ENCODE measurements at regions not wholly inside any gene's neighbourhood (a gene's known extent, or its start where the extent isn't known, plus 50 kb on each side); places are given as distances from the start of the nearest gene placed in this dataset.

DNA sequence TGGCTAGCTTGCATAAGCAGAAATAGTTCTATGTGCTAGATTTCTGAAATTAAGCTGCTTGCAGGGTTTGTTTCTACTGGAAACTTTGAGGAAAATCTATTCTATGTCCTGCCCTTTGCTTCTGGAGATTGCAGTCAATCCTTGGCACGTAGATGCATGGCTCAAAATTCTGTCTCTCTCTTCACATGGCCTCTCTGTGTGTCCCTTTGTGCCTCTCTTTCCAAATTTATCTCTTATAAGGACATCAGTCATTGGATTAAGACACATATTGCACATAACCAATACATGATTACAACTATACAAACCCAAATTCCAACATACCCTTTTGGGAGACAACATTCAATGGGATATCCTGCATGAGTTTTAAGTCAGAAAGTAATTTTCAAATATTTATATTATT, 744.3 kb upstream of the CTNND2 start:
- TF ChIP-seq ZFP30 (CRISPR knock-in tag; IDR thresholded peaks at IDR 0.05) (no peak), RARB (CRISPR knock-in tag; IDR thresholded peaks at IDR 0.05) (no peak), ESRRG (CRISPR knock-in tag; IDR thresholded peaks at IDR 0.05) (no peak)
- TF ChIP-seq, protein P1, sequence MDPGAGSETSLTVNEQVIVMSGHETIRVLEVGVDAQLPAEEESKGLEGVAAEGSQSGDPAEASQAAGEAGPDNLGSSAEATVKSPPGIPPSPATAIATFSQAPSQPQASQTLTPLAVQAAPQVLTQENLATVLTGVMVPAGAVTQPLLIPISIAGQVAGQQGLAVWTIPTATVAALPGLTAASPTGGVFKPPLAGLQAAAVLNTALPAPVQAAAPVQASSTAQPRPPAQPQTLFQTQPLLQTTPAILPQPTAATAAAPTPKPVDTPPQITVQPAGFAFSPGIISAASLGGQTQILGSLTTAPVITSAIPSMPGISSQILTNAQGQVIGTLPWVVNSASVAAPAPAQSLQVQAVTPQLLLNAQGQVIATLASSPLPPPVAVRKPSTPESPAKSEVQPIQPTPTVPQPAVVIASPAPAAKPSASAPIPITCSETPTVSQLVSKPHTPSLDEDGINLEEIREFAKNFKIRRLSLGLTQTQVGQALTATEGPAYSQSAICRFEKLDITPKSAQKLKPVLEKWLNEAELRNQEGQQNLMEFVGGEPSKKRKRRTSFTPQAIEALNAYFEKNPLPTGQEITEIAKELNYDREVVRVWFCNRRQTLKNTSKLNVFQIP (CRISPR knock-in tag; IDR thresholded peaks at IDR 0.05; ENCODE audit: borderline replicate concordance, low read depth) = no peak
- ATAC-seq = no peak

DNA sequence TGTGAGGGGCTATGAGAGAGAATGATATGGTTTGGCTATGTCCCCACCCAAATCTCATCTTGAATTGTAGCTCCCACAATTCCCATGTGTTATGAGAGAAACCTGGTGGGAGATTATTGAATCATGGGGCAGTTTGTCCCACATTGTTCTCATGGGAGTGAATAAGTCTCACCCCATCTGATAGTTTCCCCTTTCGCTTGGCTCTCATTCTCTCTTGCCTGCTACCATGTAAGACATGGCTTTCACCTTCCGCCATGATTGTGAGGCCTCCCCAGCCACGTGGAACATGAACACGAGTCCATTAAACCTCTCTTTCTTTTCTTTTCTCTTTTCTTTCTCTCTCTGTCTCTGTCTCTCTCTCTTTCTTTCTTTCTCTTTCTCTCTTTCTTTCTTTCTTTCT, 743.4 kb upstream of the CTNND2 start:
- no peak for TF ChIP-seq BACH2 (CRISPR knock-in tag; IDR thresholded peaks at IDR 0.05; ENCODE audit: borderline replicate concordance)
- TF ChIP-seq TOX (CRISPR knock-in tag; IDR thresholded peaks at IDR 0.05; ENCODE audit: borderline replicate concordance) = no peak
- no peak for TF ChIP-seq ARNTL (CRISPR knock-in tag; IDR thresholded peaks at IDR 0.05; ENCODE audit: borderline replicate concordance, low read depth)
- no peak for TF ChIP-seq ZNF8 (CRISPR knock-in tag; IDR thresholded peaks at IDR 0.05)
- TF ChIP-seq ZNF565 (CRISPR knock-in tag; conservative IDR thresholded peaks at IDR 0.05; ENCODE audit: low read depth) = no peak
- TF ChIP-seq ZFP30 (CRISPR knock-in tag; IDR thresholded peaks at IDR 0.05) = no peak
- ATAC-seq = no peak

DNA sequence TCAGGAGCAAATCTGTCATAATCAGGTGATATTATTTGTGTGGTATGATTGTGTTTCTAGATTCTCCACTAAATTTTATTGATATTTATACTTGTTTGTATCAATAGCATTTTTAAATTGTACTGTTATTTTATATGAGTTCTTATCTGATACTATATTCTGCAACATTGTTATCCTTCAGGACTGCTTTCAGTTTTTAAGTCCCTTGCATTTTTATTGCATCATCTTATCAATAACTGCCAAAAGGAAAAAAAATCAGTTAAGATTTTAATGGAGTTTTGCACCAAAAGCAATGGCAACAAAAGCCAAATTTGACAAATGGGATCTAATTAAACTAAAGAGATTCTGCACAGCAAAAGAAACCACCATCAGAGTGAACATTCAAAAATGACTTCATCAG, 741.3 kb upstream of the CTNND2 start:
- ATAC-seq = no peak
- TF ChIP-seq BACH2 (CRISPR knock-in tag; IDR thresholded peaks at IDR 0.05; ENCODE audit: borderline replicate concordance) (no peak), TCF4 (CRISPR knock-in tag; IDR thresholded peaks at IDR 0.05; ENCODE audit: borderline replicate concordance) (no peak), ARNTL (CRISPR knock-in tag; IDR thresholded peaks at IDR 0.05; ENCODE audit: borderline replicate concordance, low read depth) (no peak), ZC3H10 (CRISPR knock-in tag; IDR thresholded peaks at IDR 0.05) (no peak), OSR1 (CRISPR knock-in tag; IDR thresholded peaks at IDR 0.05) (no peak), PPARA (CRISPR knock-in tag; IDR thresholded peaks at IDR 0.05; ENCODE audit: borderline replicate concordance) (no peak), ZNF8 (CRISPR knock-in tag; IDR thresholded peaks at IDR 0.05) (no peak), RARB (CRISPR knock-in tag; IDR thresholded peaks at IDR 0.05) (no peak), ZFP3 (CRISPR knock-in tag; IDR thresholded peaks at IDR 0.05) (no peak), ISL1 (CRISPR knock-in tag; IDR thresholded peaks at IDR 0.05) (no peak), ESRRG (CRISPR knock-in tag; IDR thresholded peaks at IDR 0.05) (no peak), TOX (CRISPR knock-in tag; IDR thresholded peaks at IDR 0.05; ENCODE audit: borderline replicate concordance) (no peak)
- TF ChIP-seq, protein P2, sequence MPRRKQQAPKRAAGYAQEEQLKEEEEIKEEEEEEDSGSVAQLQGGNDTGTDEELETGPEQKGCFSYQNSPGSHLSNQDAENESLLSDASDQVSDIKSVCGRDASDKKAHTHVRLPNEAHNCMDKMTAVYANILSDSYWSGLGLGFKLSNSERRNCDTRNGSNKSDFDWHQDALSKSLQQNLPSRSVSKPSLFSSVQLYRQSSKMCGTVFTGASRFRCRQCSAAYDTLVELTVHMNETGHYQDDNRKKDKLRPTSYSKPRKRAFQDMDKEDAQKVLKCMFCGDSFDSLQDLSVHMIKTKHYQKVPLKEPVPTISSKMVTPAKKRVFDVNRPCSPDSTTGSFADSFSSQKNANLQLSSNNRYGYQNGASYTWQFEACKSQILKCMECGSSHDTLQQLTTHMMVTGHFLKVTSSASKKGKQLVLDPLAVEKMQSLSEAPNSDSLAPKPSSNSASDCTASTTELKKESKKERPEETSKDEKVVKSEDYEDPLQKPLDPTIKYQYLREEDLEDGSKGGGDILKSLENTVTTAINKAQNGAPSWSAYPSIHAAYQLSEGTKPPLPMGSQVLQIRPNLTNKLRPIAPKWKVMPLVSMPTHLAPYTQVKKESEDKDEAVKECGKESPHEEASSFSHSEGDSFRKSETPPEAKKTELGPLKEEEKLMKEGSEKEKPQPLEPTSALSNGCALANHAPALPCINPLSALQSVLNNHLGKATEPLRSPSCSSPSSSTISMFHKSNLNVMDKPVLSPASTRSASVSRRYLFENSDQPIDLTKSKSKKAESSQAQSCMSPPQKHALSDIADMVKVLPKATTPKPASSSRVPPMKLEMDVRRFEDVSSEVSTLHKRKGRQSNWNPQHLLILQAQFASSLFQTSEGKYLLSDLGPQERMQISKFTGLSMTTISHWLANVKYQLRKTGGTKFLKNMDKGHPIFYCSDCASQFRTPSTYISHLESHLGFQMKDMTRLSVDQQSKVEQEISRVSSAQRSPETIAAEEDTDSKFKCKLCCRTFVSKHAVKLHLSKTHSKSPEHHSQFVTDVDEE (CRISPR knock-in tag; IDR thresholded peaks at IDR 0.05) = no peak
- TF ChIP-seq, protein P3, sequence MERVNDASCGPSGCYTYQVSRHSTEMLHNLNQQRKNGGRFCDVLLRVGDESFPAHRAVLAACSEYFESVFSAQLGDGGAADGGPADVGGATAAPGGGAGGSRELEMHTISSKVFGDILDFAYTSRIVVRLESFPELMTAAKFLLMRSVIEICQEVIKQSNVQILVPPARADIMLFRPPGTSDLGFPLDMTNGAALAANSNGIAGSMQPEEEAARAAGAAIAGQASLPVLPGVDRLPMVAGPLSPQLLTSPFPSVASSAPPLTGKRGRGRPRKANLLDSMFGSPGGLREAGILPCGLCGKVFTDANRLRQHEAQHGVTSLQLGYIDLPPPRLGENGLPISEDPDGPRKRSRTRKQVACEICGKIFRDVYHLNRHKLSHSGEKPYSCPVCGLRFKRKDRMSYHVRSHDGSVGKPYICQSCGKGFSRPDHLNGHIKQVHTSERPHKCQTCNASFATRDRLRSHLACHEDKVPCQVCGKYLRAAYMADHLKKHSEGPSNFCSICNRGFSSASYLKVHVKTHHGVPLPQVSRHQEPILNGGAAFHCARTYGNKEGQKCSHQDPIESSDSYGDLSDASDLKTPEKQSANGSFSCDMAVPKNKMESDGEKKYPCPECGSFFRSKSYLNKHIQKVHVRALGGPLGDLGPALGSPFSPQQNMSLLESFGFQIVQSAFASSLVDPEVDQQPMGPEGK (CRISPR knock-in tag; IDR thresholded peaks at IDR 0.05; ENCODE audit: borderline replicate concordance) = no peak
- TF ChIP-seq, protein P1 (CRISPR knock-in tag; IDR thresholded peaks at IDR 0.05; ENCODE audit: borderline replicate concordance, low read depth) = no peak
- TF ChIP-seq, protein P4, sequence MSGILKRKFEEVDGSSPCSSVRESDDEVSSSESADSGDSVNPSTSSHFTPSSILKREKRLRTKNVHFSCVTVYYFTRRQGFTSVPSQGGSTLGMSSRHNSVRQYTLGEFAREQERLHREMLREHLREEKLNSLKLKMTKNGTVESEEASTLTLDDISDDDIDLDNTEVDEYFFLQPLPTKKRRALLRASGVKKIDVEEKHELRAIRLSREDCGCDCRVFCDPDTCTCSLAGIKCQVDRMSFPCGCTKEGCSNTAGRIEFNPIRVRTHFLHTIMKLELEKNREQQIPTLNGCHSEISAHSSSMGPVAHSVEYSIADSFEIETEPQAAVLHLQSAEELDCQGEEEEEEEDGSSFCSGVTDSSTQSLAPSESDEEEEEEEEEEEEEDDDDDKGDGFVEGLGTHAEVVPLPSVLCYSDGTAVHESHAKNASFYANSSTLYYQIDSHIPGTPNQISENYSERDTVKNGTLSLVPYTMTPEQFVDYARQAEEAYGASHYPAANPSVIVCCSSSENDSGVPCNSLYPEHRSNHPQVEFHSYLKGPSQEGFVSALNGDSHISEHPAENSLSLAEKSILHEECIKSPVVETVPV (CRISPR knock-in tag; IDR thresholded peaks at IDR 0.05) = no peak

DNA sequence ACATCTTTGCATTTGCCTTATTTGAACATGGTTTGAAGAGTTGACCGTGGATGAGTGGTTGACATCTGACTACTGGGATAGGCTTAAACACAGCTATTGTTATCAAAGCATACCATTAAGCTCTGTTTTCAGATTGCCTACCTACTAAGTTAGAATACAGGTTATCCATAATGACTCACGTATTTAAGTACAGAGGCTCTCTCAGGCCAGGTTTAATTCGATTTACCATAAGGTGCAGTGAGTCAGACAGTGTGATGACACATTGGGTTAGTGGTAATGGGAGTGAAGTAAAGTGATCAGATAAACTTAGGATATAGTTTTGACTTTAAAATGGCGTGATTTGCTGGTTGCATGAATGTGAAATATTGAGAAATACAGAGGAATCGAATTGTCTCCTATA, 732.0 kb upstream of the CTNND2 start:
- TF ChIP-seq ESRRG (CRISPR knock-in tag; IDR thresholded peaks at IDR 0.05) (no peak), RARB (CRISPR knock-in tag; IDR thresholded peaks at IDR 0.05) (no peak), OSR1 (CRISPR knock-in tag; IDR thresholded peaks at IDR 0.05) (no peak), BACH2 (CRISPR knock-in tag; IDR thresholded peaks at IDR 0.05; ENCODE audit: borderline replicate concordance) (no peak), SNAI2 (CRISPR knock-in tag; IDR thresholded peaks at IDR 0.05) (no peak)
- TF ChIP-seq, protein P4 (CRISPR knock-in tag; IDR thresholded peaks at IDR 0.05) = no peak
- TF ChIP-seq, protein P1 (CRISPR knock-in tag; IDR thresholded peaks at IDR 0.05; ENCODE audit: borderline replicate concordance, low read depth) = no peak
- no peak for ATAC-seq

All from SK-N-SH treated with all-trans-retinoic acid at 6 μM for 48 hours (cell line).